B cell (primary cell): ENCODE measurements at regions not wholly inside any gene's neighbourhood (a gene's known extent, or its start where the extent isn't known, plus 50 kb on each side); places are given as distances from the start of the nearest gene placed in this dataset.

Experiments used
- ATAC-seq: fragments of 200-7000 bp; cut with Tn5 transposase; one replicate; pipeline ENCODE4 v1.10.0; 2021; ENCODE audit warnings: low read depth, mild to moderate bottlenecking, moderate number of reproducible peaks, moderate library complexity
- CTCF ChIA-PET: fragments of 350-600 bp; sonication (Branson Sonifier 250); formaldehyde crosslinking; loops from one replicate; lab custom pipeline; 2021; ENCODE audit warnings: antibody characterized with exemption, inconsistent platforms; lab: Charles Lee
- POLR2A ChIA-PET: fragments of 350-600 bp; sonication (Branson Sonifier 250); formaldehyde crosslinking; loops from one replicate; lab custom pipeline; 2021; ENCODE audit warnings: antibody characterized with exemption; lab: Charles Lee
- DNase-seq: peaks from one replicate; pipeline ENCODE4 v3.0.0; 2013
- H2AFZ ChIP-seq: 2 replicates; pipeline ENCODE4 v1.6.1; 2012; ENCODE audit warnings: mild to moderate bottlenecking, low read depth, low read length; ENCODE audit not compliant: insufficient read depth, poor library complexity, severe bottlenecking
- H3K27ac ChIP-seq, 2 donors: 1 replicate in 1 of 2; 2 replicates in 1 of 2; pipeline ENCODE4 v1.5.1; 2012 to 2013; ENCODE audit warnings: low read length in 2 of 2, mild to moderate bottlenecking in 2 of 2, moderate library complexity in 1 of 2
- H3K27me3 ChIP-seq, 4 experiments: fragments of 200-600 bp in 1 of 4; sonication (generic) in 1 of 4; replicated peaks in 1 of 4; 1 replicate in 2 of 4; 2 replicates in 2 of 4; pipeline versions ENCODE4 v1.6.1 to v1.7.0; 2013 to 2016; ENCODE audit warnings: low read length in 3 of 4, mild to moderate bottlenecking in 2 of 4, mixed read lengths in 1 of 4, moderate library complexity in 1 of 4; ENCODE audit not compliant: insufficient read depth in 4 of 4, control insufficient read depth in 3 of 4; ENCODE audit errors: control extremely low read depth in 1 of 4
- H3K36me3 ChIP-seq, 2 experiments: replicated peaks in 1 of 2; 1 replicate in 1 of 2; 2 replicates in 1 of 2; pipeline versions ENCODE4 v1.6.1 to v1.7.1; 2013; ENCODE audit warnings: low read length in 1 of 2; ENCODE audit not compliant: insufficient read depth in 2 of 2, control insufficient read depth in 1 of 2; ENCODE audit errors: control extremely low read depth in 1 of 2, extremely low read depth in 1 of 2
- H3K4me1 ChIP-seq, 2 donors: fragments of 200-600 bp in 1 of 2; sonication (generic) in 1 of 2; 1 replicate in 1 of 2; 2 replicates in 1 of 2; pipeline versions ENCODE4 v1.5.1 to v1.6.1; 2013 to 2017; ENCODE audit warnings: low read length in 2 of 2; ENCODE audit not compliant: control insufficient read depth in 2 of 2, insufficient read depth in 2 of 2
- H3K4me2 ChIP-seq: replicated peaks from 2 replicates; pipeline ENCODE3; 2012; ENCODE audit warnings: mild to moderate bottlenecking, low read depth, low read length; ENCODE audit not compliant: poor library complexity, severe bottlenecking
- H3K4me3 ChIP-seq, 5 experiments: fragments of 200-600 bp in 1 of 5; sonication (generic) in 1 of 5; 1 replicate in 3 of 5; 2 replicates in 2 of 5; pipeline versions ENCODE4 v1.5.1 to v1.7.0; 2011 to 2016; ENCODE audit warnings: low read length in 4 of 5, mild to moderate bottlenecking in 4 of 5, low read depth in 2 of 5, control low read depth in 1 of 5, moderate library complexity in 1 of 5; ENCODE audit not compliant: insufficient read depth in 1 of 5; ENCODE audit errors: control extremely low read depth in 1 of 5, extremely low read depth in 1 of 5
- H3K79me2 ChIP-seq: fragments of 200-600 bp; sonication (generic); one replicate; pipeline ENCODE4 v1.6.0; 2016; ENCODE audit warnings: low read length; ENCODE audit not compliant: control insufficient read depth, insufficient read depth
- H3K9ac ChIP-seq: fragments of 200-600 bp; sonication (generic); 2 replicates; pipeline ENCODE4 v1.6.1; 2017; ENCODE audit warnings: mild to moderate bottlenecking, low read length, moderate library complexity
- H3K9me3 ChIP-seq, 3 donors: one replicate each; pipeline versions ENCODE4 v1.6.1 to v1.7.1; 2013; ENCODE audit warnings: low read length in 2 of 3; ENCODE audit not compliant: control insufficient read depth in 2 of 3, insufficient read depth in 1 of 3; ENCODE audit errors: control extremely low read depth in 1 of 3
- H4K20me1 ChIP-seq: 2 replicates; pipeline ENCODE4 v1.6.0; 2012; ENCODE audit warnings: mild to moderate bottlenecking, low read length; ENCODE audit not compliant: insufficient read depth, control insufficient read depth, poor library complexity, severe bottlenecking
- H3K27ac Mint-ChIP-seq: one replicate; pipeline ENCODE4 v1.8.0; 2021; ENCODE audit warnings: mixed read lengths
- H3K27me3 Mint-ChIP-seq: one replicate; pipeline ENCODE4 v1.8.0; 2021; ENCODE audit warnings: mixed read lengths
- H3K4me1 Mint-ChIP-seq: one replicate; pipeline ENCODE4 v1.8.0; 2021; ENCODE audit warnings: mixed read lengths
- H3K4me3 Mint-ChIP-seq: one replicate; pipeline ENCODE4 v1.8.0; 2021; ENCODE audit warnings: mixed read lengths
- H3K9me3 Mint-ChIP-seq: one replicate; pipeline ENCODE4 v1.8.0; 2022; ENCODE audit warnings: mixed read lengths; ENCODE audit not compliant: insufficient read depth
- EZH2 ChIP-seq: IDR thresholded peaks from 2 replicates; pipeline ENCODE4 v1.6.1; 2012; ENCODE audit warnings: borderline replicate concordance, low read depth, mild to moderate bottlenecking, moderate library complexity, low read length; ENCODE audit not compliant: insufficient read depth, poor library complexity, severe bottlenecking
- WGBS: methylation state at CpG from one replicate; pipeline ENCODE4 v1.1.5; 2013; ENCODE audit warnings: missing lambda C conversion rate; ENCODE audit not compliant: insufficient coverage; 5-methylcytosine and 5-hydroxymethylcytosine counted together
- intact Hi-C: fragments of 100-400 bp; cut with micrococcal nuclease; formaldehyde crosslinking; loops from one replicate; pipeline ENCODE4 v1.10.0; 2022
- TF ChIP-seq, protein P1 (sequence below): fragments of 200-600 bp; IDR thresholded peaks from one replicate; pipeline ENCODE4 v1.8.0; 2022; ENCODE audit warnings: antibody characterized with exemption, mild to moderate bottlenecking

DNA sequence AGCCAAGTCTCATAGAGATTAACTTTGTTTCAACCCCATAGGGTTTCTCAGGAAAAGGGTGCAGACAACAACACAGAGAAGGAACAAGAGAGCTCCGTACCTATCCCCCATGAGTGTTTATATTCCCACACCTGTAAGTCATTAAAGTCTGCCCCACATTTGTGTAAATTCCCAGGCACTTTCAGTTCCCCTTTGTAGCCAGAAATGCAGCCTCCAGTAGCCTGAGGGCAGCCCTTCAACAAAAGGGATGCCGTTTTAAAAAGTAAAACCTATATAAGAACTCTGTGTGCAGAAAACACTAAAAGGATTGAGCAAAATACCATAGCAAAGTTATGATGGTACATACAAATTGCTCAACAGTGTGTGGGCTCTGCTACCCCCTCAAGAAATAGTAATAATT lies 59.7 kb upstream of the TMEM108 start:
- TF ChIP-seq, protein P1, sequence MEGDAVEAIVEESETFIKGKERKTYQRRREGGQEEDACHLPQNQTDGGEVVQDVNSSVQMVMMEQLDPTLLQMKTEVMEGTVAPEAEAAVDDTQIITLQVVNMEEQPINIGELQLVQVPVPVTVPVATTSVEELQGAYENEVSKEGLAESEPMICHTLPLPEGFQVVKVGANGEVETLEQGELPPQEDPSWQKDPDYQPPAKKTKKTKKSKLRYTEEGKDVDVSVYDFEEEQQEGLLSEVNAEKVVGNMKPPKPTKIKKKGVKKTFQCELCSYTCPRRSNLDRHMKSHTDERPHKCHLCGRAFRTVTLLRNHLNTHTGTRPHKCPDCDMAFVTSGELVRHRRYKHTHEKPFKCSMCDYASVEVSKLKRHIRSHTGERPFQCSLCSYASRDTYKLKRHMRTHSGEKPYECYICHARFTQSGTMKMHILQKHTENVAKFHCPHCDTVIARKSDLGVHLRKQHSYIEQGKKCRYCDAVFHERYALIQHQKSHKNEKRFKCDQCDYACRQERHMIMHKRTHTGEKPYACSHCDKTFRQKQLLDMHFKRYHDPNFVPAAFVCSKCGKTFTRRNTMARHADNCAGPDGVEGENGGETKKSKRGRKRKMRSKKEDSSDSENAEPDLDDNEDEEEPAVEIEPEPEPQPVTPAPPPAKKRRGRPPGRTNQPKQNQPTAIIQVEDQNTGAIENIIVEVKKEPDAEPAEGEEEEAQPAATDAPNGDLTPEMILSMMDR = no peak
- no peak for TF ChIP-seq EZH2
- no peaks in the 10 kb centered on the region for H3K79me2 ChIP-seq
- no peak overlapping the region for H3K4me2 ChIP-seq
- no peaks in the 10 kb centered on the region for H3K4me1 ChIP-seq
- intact Hi-C loops = no loop called here
- Mint-ChIP-seq H3K27me3 (peaks cover 4% of the 10 kb centered on the region), H3K4me1 (no peaks in the 10 kb centered on the region), H3K27ac (no peak overlapping the region), H3K9me3 (peaks cover 3% of the 10 kb centered on the region), H3K4me3 (no peak overlapping the region)
- H3K9ac ChIP-seq = no peak overlapping the region
- DNase-seq = no peak
- CTCF ChIA-PET = no interaction called here
- H3K4me3 ChIP-seq = no peak overlapping the region
- H3K27ac ChIP-seq = no peak overlapping the region
- no peaks in the 10 kb centered on the region for H3K27me3 ChIP-seq
- no peak for ATAC-seq
- POLR2A ChIA-PET = no interaction called here
- H2AFZ ChIP-seq = no peak overlapping the region
- no peaks in the 10 kb centered on the region for H4K20me1 ChIP-seq
- no peaks in the 10 kb centered on the region for H3K36me3 ChIP-seq
- peaks cover 0 to 3% (median 0%) of the 10 kb centered on the region in 3 donors for H3K9me3 ChIP-seq
- WGBS = 50% methylated on average over 1 of the region's 2 CpGs

DNA sequence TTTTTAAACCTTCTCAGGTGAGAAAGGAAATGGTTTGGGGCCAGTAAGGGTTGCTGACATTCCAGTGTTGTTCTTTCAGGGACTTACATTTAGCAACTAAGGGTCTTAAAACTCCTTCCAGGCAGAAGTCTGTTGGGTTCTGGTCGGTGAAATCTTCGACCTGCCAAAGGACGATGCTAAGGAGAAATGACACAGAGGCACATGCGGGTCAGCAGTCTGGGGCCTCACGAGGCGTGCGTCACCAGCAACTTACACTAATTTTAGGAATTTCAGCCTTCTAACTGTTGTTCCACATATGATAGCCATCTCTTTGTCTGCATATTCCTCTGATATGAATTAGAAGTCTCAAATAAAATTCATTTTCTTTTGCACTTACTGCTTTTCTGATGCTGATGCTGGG lies 64.1 kb upstream of the TMEM108 start:
- H3K4me1 ChIP-seq = no peaks in the 10 kb centered on the region
- H3K4me2 ChIP-seq = no peak overlapping the region
- ChIA-PET CTCF (no interaction called here), POLR2A (no interaction called here)
- no peak overlapping the region for H3K9ac ChIP-seq
- Mint-ChIP-seq H3K4me3 (no peak overlapping the region), H3K27me3 (peaks cover 8% of the 10 kb centered on the region), H3K9me3 (no peaks in the 10 kb centered on the region), H3K27ac (no peak overlapping the region), H3K4me1 (no peaks in the 10 kb centered on the region)
- H2AFZ ChIP-seq = no peak overlapping the region
- intact Hi-C loops = no loop called here
- H3K27ac ChIP-seq = no peak overlapping the region
- H4K20me1 ChIP-seq = no peaks in the 10 kb centered on the region
- ATAC-seq = no peak
- peaks cover 0 to 3% (median 0%) of the 10 kb centered on the region in 4 experiments for H3K27me3 ChIP-seq
- TF ChIP-seq, protein P1 = no peak
- TF ChIP-seq EZH2 = no peak
- 81% methylated on average over 3 of the region's 7 CpGs for WGBS
- no peaks in the 10 kb centered on the region for H3K36me3 ChIP-seq
- H3K9me3 ChIP-seq = no peaks in the 10 kb centered on the region
- no peaks in the 10 kb centered on the region for H3K79me2 ChIP-seq
- no peak for DNase-seq
- H3K4me3 ChIP-seq = no peak overlapping the region
